Bronchial epithelial cell (primary cell): ENCODE measurements at regions not wholly inside any gene's neighbourhood (a gene's known extent, or its start where the extent isn't known, plus 50 kb on each side); places are given as distances from the start of the nearest gene placed in this dataset.
"Not testable (repeated sequence)": the region's sequence is repeated elsewhere in the genome, so short reads cannot be mapped to it uniquely, and the experiment has no call there.

Source experiments
- DNase-seq: peaks from one replicate; pipeline ENCODE4 v3.0.0-alpha.2; 2010; ENCODE audit warnings: low read depth
- FAIRE-seq: peaks from 2 replicates; lab custom pipeline; 2011; peaks lifted over from hg19 to GRCh38; lab: Jason Lieb, UNC
- H3K27me3 ChIP-seq: 2 replicates; pipeline ENCODE4 v1.5.1; 2011; ENCODE audit warnings: low read length; ENCODE audit not compliant: control insufficient read depth, insufficient read depth
- H3K36me3 ChIP-seq: 2 replicates; pipeline ENCODE4 v1.5.1; 2011; ENCODE audit warnings: low read length; ENCODE audit not compliant: control insufficient read depth, insufficient read depth
- H3K4me3 ChIP-seq: 2 replicates; pipeline ENCODE4 v1.5.1; 2011; ENCODE audit warnings: mild to moderate bottlenecking, low read depth, low read length, control low read depth
- CTCF ChIP-seq: IDR thresholded peaks from 2 replicates; pipeline ENCODE4 v1.5.1; 2011; ENCODE audit warnings: mild to moderate bottlenecking, moderate library complexity, low read length, control low read depth, inconsistent platforms; ENCODE audit not compliant: insufficient read depth, severe bottlenecking

- FAIRE-seq = no peak
Observed at GRCh38 chr5:33205727-33206410, 234.9 kb upstream of the TARS1 start.

DNA sequence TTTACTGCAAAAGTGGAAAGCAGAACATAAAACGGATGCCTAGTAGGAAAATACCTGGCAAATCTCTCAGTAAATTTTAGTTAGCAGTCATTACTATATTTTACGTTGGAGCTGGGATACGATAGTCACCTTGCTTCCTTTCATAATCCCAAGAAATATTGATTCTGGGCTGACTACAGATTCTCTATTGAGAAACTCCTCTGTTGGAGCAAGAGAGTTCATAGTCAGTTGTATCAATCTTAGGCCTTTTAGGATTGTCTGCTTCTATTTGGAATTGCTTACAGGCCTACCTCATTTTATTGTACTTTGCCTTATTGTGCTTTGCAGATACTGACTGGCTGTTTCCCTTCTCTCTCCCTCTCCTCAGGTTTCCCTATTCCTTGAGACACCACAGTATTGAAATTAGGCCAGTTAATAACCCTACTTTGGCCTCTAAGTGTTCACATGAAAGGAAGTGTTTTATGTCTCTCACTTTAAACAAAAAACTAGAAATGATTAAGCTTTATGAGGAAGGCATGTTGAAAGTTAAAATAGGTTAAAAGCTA lies 233.7 kb upstream of the TARS1 start:
- H3K27me3 ChIP-seq = no peaks in the 10 kb centered on the region
- H3K36me3 ChIP-seq = no peaks in the 10 kb centered on the region
- H3K4me3 ChIP-seq = no peak overlapping the region
- DNase-seq (no peak), FAIRE-seq (no peak)
- TF ChIP-seq CTCF = no peak

More at GRCh38 chr5:33205727-33206410, 234.9 kb upstream of the TARS1 start:
- Histone ChIP-seq H3K27me3 (no peaks in the 10 kb centered on the region), H3K4me3 (no peak overlapping the region), H3K36me3 (no peaks in the 10 kb centered on the region)
- no peak for TF ChIP-seq CTCF
- DNase-seq = no peak

- H3K36me3 ChIP-seq = no peaks in the 10 kb centered on the region
- H3K4me3 ChIP-seq = no peak overlapping the region
- no peak for DNase-seq
- no peak for FAIRE-seq
- no peak for TF ChIP-seq CTCF
- no peaks in the 10 kb centered on the region for H3K27me3 ChIP-seq
Observed at GRCh38 chr5:33209252-33209651, 231.5 kb upstream of the TARS1 start.

DNA sequence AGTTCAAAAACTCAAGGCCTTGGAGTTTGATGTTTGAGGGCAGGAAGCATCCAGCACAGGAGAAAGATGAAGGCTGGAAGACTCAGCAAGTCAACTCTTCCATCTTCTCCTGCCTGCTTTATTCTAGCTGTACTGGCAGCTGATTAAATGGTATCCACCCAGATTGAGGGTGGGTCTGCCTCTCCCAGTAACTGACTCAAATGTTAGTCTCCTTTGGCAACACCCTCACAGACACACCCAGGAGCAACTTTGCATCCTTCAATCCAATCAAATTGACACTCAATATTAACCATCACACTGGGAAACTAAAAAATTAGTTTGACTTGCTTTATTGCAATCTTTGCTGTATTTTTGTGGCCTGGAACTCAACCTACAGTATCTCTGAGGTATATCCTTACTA lies 230.5 kb upstream of the TARS1 start:
- H3K27me3 ChIP-seq = not testable (repeated sequence)

DNA sequence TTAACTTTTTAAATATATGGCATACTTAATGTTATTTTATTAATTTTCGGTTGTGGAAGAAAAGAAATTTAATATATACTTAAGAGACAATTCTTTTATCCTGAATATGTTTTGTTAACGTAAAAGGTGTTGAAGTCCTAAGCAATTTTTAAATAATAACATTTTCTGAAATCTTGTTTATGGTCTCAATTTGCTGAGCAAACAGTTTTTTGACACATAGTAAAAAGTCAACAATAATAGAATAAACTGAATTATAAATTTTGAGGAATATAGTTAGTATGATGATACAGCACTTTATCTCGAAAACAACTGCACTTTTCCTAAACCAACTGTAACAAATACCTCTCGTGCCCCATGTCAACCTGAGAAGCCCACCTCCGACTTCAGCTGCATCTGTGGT lies 229.8 kb upstream of the TARS1 start:
- no peaks in the 10 kb centered on the region for H3K36me3 ChIP-seq
- H3K4me3 ChIP-seq = no peak overlapping the region
- FAIRE-seq (no peak), DNase-seq (no peak)
- no peaks in the 10 kb centered on the region for H3K27me3 ChIP-seq
- TF ChIP-seq CTCF = no peak

More for the DNA sequence above, 230.5 kb upstream of the TARS1 start:
- H3K4me3 ChIP-seq, H3K36me3 ChIP-seq, FAIRE-seq: not testable (repeated sequence)
- peak; percentile 10 for DNase-seq

GRCh38 chr5:33212439-33212838 lies 228.3 kb upstream of the TARS1 start:
- no peak overlapping the region for H3K4me3 ChIP-seq
- no peaks in the 10 kb centered on the region for H3K27me3 ChIP-seq
- DNase-seq (no peak), FAIRE-seq (no peak)
- TF ChIP-seq CTCF = no peak
- H3K36me3 ChIP-seq = no peaks in the 10 kb centered on the region
